GM12865 (cell line): ENCODE measurements at regions not wholly inside any gene's neighbourhood (a gene's known extent, or its start where the extent isn't known, plus 50 kb on each side); places are given as distances from the start of the nearest gene placed in this dataset.

Experiments
- DNase-seq: peaks from one replicate; pipeline ENCODE4 v3.0.0; 2010; ENCODE audit warnings: low read depth
- H3K4me3 ChIP-seq: 2 replicates; pipeline ENCODE4 v1.5.1; 2011; ENCODE audit warnings: mild to moderate bottlenecking, low read depth, low read length, control low read depth
- CTCF ChIP-seq: IDR thresholded peaks from 2 replicates; pipeline ENCODE4 v1.5.1; 2011; ENCODE audit warnings: low read length, control low read depth, low read depth, inconsistent platforms; ENCODE audit not compliant: insufficient read depth; ENCODE audit errors: missing control alignments

DNA sequence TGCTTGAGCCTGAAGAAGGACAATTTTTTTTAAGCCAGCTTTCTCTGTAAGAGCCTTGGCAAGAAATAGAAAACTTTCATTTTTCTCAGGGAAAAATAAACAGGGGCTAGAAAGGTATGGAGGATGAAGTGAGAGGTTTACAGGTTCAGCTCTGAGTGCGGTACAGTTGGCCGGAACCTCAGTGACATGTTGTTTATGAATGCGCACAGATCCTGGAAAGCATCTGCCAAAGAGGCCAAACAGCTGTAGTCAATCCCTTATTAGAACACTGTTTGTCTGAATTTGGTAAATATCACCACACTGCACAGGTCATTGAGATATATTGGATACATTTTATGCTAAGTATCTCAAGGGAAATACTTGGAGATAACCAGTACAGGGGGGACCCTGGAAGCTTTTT, 561.8 kb upstream of the MDFIC2 start:
- no peak for DNase-seq
- no peak for TF ChIP-seq CTCF
- H3K4me3 ChIP-seq: no peak overlapping the region

DNA sequence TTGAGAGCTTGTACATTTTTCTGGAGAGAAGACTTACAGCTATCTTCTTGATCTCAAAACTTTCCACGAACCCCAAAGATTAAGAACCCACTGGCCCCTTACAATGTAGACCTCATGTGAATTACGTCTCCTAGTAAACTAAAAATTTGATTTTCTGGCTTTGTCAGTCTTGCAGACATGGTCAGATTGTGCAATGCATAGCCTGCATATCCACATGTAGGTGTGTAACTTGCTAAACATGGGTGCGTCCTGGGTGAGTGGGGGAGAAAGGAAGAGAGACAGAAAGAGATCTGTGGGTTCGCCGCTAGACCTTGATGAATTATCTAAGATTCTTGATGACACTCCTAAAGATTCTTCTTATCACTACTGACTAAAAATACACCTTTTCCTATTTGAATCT, 561.2 kb upstream of the MDFIC2 start:
- no peak for DNase-seq
- no peak overlapping the region for H3K4me3 ChIP-seq
- no peak for TF ChIP-seq CTCF

- DNase-seq: no peak
- TF ChIP-seq CTCF: no peak
- H3K4me3 ChIP-seq: no peak overlapping the region
These were observed 559.6 kb upstream of the MDFIC2 start for GRCh38 chr3:70871909-70872656.

DNA sequence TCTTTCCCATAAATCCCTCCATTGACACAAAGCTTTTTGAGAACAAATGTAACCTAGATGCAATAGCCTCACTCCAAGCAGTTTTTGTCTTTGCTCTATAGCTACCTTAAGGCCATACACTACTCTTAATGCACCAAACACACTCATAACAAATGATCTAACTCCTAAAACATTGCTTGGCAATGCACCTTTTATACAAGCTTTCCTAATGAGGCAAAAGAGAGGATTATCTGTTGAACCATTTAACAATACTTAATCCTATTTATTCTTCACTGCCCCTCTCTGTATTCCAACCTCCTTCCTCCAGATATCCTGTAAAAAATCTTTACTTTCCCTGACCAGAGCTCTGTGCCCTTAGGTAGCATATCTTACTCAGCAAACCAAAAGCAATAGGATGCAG, 558.1 kb upstream of the MDFIC2 start:
- H3K4me3 ChIP-seq: no peak overlapping the region
- DNase-seq: no peak
- TF ChIP-seq CTCF: no peak

DNA sequence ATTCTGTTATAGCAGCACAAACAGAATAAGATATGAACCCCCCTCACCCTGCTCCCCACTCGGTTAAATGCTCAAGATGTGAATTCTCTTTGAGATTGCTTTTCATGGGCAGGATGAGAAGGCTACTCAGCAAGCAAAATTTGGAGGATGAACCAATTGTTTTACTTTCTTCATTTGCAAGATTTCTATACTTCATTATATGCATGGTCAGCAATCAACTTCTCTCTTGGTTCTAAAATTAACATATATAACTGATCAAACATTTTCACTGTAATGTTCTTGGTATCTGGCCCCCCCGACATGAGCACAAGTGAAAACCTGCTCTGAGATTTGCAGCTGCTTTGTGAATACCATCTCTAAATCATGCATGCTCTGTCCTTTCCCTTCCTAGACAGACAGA, 556.1 kb upstream of the MDFIC2 start:
- no peak for TF ChIP-seq CTCF
- H3K4me3 ChIP-seq: no peak overlapping the region
- DNase-seq: no peak

DNA sequence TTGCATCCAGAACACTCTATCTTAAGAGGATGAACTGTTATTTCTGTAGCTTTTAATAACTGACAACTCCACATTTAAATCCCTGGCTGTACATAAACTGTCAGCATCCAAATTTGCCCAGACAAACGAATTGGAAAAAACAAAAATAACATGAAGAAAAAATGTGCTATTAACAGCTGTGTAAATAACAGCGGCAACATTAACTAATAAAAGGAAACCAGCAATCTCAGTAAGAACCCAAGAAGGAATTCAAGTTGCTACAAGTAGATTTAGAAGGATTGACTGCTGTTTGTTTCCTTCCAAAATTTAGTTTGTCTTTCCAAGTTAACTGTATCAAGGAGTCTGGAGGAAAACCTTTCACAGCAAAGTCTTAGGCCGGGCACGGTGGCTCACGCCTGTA, 550.6 kb upstream of the MDFIC2 start:
- H3K4me3 ChIP-seq: no peak overlapping the region
- no peak for DNase-seq
- TF ChIP-seq CTCF: no peak

DNA sequence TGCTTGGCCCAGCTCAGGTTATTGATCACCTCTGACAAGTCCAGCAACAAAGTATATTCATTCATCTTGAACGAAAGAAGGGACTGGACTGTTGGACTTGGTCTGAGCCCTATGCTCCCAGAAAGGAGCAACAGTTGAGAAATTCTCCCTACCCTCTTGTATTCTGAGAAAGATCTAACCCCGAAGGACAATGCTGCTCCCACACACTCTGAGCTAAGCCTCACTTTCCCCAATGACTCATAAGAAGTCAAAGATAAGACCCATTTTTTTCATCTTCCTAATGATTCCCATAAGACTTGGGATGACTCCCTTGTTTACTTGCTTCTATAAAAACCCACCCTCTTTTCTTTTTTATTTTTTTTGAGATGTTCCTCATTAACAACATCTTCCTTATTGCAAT, 549.4 kb upstream of the MDFIC2 start:
- no peak overlapping the region for H3K4me3 ChIP-seq
- no peak for TF ChIP-seq CTCF
- DNase-seq: no peak
